Nephron progenitor cell (in vitro differentiated cells): ENCODE measurements at regions not wholly inside any gene's neighbourhood (a gene's known extent, or its start where the extent isn't known, plus 50 kb on each side); places are given as distances from the start of the nearest gene placed in this dataset.

Experiments
- DNase-seq: peaks from one replicate; pipeline ENCODE4 v3.0.0; 2021
- H3K27ac Mint-ChIP-seq: 2 replicates; pipeline ENCODE4 v1.8.0; 2021; ENCODE audit warnings: mild to moderate bottlenecking, moderate library complexity, mixed read lengths
- H3K27me3 Mint-ChIP-seq: 2 replicates; pipeline ENCODE4 v1.8.0; 2021; ENCODE audit warnings: mild to moderate bottlenecking, low read depth, mixed read lengths; ENCODE audit not compliant: poor library complexity
- H3K36me3 Mint-ChIP-seq: 2 replicates; pipeline ENCODE4 v1.8.0; 2021; ENCODE audit warnings: low read depth, mixed read lengths
- H3K4me1 Mint-ChIP-seq: 2 replicates; pipeline ENCODE4 v1.8.0; 2021; ENCODE audit warnings: mixed read lengths
- H3K4me3 Mint-ChIP-seq: 2 replicates; pipeline ENCODE4 v1.8.0; 2021; ENCODE audit warnings: mild to moderate bottlenecking, moderate library complexity, mixed read lengths
- H3K9me3 Mint-ChIP-seq: 2 replicates; pipeline ENCODE4 v1.8.0; 2021; ENCODE audit warnings: mild to moderate bottlenecking, moderate library complexity, mixed read lengths
- TF ChIP-seq, protein P1 (sequence below): fragments of 200-600 bp; sonication (generic); IDR thresholded peaks from 2 replicates; pipeline ENCODE4 v1.5.0; 2021; ENCODE audit warnings: antibody characterized with exemption

GRCh38 chr6:101000341-101000740 lies 119.2 kb upstream of the ASCC3 start:
- DNase-seq: no peak
- TF ChIP-seq, protein P1, sequence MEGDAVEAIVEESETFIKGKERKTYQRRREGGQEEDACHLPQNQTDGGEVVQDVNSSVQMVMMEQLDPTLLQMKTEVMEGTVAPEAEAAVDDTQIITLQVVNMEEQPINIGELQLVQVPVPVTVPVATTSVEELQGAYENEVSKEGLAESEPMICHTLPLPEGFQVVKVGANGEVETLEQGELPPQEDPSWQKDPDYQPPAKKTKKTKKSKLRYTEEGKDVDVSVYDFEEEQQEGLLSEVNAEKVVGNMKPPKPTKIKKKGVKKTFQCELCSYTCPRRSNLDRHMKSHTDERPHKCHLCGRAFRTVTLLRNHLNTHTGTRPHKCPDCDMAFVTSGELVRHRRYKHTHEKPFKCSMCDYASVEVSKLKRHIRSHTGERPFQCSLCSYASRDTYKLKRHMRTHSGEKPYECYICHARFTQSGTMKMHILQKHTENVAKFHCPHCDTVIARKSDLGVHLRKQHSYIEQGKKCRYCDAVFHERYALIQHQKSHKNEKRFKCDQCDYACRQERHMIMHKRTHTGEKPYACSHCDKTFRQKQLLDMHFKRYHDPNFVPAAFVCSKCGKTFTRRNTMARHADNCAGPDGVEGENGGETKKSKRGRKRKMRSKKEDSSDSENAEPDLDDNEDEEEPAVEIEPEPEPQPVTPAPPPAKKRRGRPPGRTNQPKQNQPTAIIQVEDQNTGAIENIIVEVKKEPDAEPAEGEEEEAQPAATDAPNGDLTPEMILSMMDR: no peak
- no peak overlapping the region for H3K4me3 Mint-ChIP-seq
- peaks cover 6% of the 10 kb centered on the region for H3K27me3 Mint-ChIP-seq
- H3K27ac Mint-ChIP-seq: no peak overlapping the region
- peaks cover 25% of the 10 kb centered on the region for H3K9me3 Mint-ChIP-seq
- peaks cover 11% of the 10 kb centered on the region for H3K4me1 Mint-ChIP-seq
- H3K36me3 Mint-ChIP-seq: no peaks in the 10 kb centered on the region

GRCh38 chr6:101001012-101001411 lies 119.9 kb upstream of the ASCC3 start:
- no peak overlapping the region for H3K4me3 Mint-ChIP-seq
- H3K27ac Mint-ChIP-seq: no peak overlapping the region
- peaks cover 6% of the 10 kb centered on the region for H3K27me3 Mint-ChIP-seq
- TF ChIP-seq, protein P1: no peak
- peaks cover 25% of the 10 kb centered on the region for H3K9me3 Mint-ChIP-seq
- DNase-seq: no peak
- no peaks in the 10 kb centered on the region for H3K36me3 Mint-ChIP-seq
- H3K4me1 Mint-ChIP-seq: peaks cover 11% of the 10 kb centered on the region

GRCh38 chr6:101001607-101002006 lies 120.5 kb upstream of the ASCC3 start:
- TF ChIP-seq, protein P1: no peak
- Mint-ChIP-seq H3K4me3 (no peak overlapping the region), H3K27ac (peak overlapping the region; percentile 23), H3K4me1 (peaks cover 11% of the 10 kb centered on the region), H3K27me3 (peaks cover 6% of the 10 kb centered on the region), H3K9me3 (peaks cover 25% of the 10 kb centered on the region), H3K36me3 (no peaks in the 10 kb centered on the region)
- DNase-seq: no peak

DNA sequence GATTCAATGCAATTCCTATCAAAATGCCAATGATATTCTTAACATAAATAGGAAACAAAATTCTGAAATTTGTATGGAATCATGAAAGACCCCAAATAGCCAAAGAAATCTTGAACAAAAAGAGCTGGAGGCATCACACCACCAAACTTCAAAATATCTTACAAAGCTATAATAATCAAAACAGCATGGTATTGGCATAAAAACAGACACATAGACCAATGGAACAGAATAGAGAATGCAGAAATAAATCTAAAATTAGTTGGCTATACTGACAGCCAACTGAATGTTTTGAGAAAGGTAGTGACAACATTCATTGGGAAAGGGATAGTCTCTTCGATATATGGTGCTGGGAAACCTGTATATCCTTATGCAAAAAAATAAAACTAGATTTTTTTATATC lies 121.9 kb upstream of the ASCC3 start:
- no peak overlapping the region for H3K27ac Mint-ChIP-seq
- TF ChIP-seq, protein P1: no peak
- H3K9me3 Mint-ChIP-seq: peaks cover 25% of the 10 kb centered on the region
- H3K4me1 Mint-ChIP-seq: peaks cover 18% of the 10 kb centered on the region
- H3K4me3 Mint-ChIP-seq: no peak overlapping the region
- peaks cover 6% of the 10 kb centered on the region for H3K27me3 Mint-ChIP-seq
- no peak for DNase-seq
- no peaks in the 10 kb centered on the region for H3K36me3 Mint-ChIP-seq

- H3K4me1 Mint-ChIP-seq: peaks cover 7% of the 10 kb centered on the region
- no peaks in the 10 kb centered on the region for H3K36me3 Mint-ChIP-seq
- H3K27me3 Mint-ChIP-seq: no peaks in the 10 kb centered on the region
- TF ChIP-seq, protein P1: no peak
- no peak for DNase-seq
- H3K4me3 Mint-ChIP-seq: no peak overlapping the region
- no peaks in the 10 kb centered on the region for H3K9me3 Mint-ChIP-seq
- H3K27ac Mint-ChIP-seq: no peak overlapping the region
These were observed 130.1 kb upstream of the ASCC3 start for GRCh38 chr6:101011186-101011585.

DNA sequence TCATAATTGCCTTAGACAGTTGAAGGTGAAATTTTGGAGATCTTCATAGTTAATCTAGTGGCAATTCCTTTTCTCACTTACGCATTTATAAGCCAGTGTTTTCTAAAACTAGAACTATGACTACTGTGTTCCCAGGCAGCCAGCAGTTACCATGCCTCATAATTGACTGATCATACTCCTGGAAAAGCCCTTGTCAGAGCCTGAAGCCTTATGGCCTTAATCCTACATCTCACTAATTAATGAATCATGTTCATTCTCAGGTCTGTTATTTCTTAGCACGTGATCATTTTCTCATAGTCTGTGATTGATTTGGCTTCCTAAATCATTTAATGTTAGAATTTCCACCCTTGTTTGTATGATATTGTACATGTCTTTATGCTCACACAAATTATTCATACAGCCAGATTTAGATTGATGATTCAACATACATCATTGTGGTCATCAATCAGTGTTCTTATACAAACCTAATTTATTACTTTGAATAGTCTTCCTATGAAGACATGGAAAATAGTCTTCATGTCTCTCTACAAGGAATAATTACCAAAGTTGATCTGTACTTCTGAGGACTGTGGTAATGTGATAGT lies 132.6 kb upstream of the ASCC3 start:
- no peaks in the 10 kb centered on the region for H3K9me3 Mint-ChIP-seq
- TF ChIP-seq, protein P1: no peak
- no peaks in the 10 kb centered on the region for H3K27me3 Mint-ChIP-seq
- H3K27ac Mint-ChIP-seq: no peak overlapping the region
- DNase-seq: no peak
- H3K4me1 Mint-ChIP-seq: no peaks in the 10 kb centered on the region
- H3K4me3 Mint-ChIP-seq: no peak overlapping the region
- H3K36me3 Mint-ChIP-seq: no peaks in the 10 kb centered on the region
